ENCODE measurements at regions not wholly inside any gene's neighbourhood (a gene's known extent, or its start where the extent isn't known, plus 50 kb on each side); places are given as distances from the start of the nearest gene placed in this dataset.

- Histone ChIP-seq H3K4me1 (ENCODE audit: control insufficient read depth in 2 of 3, insufficient read depth in 2 of 3, low read depth in 1 of 3, low read length in 3 of 3) (peaks cover 0 to 10% (median 9%) of the 10 kb centered on the region in 3 donors), H3K36me3 (ENCODE audit: control insufficient read depth in 2 of 3, insufficient read depth in 3 of 3, low read length in 3 of 3) (no peaks in the 10 kb centered on the region), H3K4me3 (ENCODE audit: low read length in 3 of 3) (no peak overlapping the region), H3K9me3 (ENCODE audit: control insufficient read depth in 2 of 3, insufficient read depth in 1 of 3, low read length in 3 of 3) (no peaks in the 10 kb centered on the region), H3K9ac (ENCODE audit: low read length in 3 of 3) (no peak overlapping the region), H3K27ac (ENCODE audit: low read depth in 2 of 2, low read length in 2 of 2) (no peak overlapping the region), H3K27me3 (ENCODE audit: control insufficient read depth, insufficient read depth, low read length) (no peaks in the 10 kb centered on the region)
- intact Hi-C loops (cut with DNase I), result no loop called here
- DNase-seq (no peak), FAIRE-seq (no peak)
- no peak for TF ChIP-seq CTCF (IDR thresholded peaks at IDR 0.05; ENCODE audit: borderline replicate concordance, extremely low read depth, insufficient read depth)
Measured at GRCh38 chr2:226664661-226665060, 135.0 kb downstream of the IRS1 start.

- Histone ChIP-seq H3K9ac (ENCODE audit: low read length in 3 of 3) (no peak overlapping the region), H3K36me3 (ENCODE audit: control insufficient read depth in 2 of 3, insufficient read depth in 3 of 3, low read length in 3 of 3) (no peaks in the 10 kb centered on the region), H3K27ac (ENCODE audit: low read depth in 2 of 2, low read length in 2 of 2) (no peak overlapping the region), H3K4me1 (ENCODE audit: control insufficient read depth in 2 of 3, insufficient read depth in 2 of 3, low read depth in 1 of 3, low read length in 3 of 3) (peaks cover 0 to 10% (median 9%) of the 10 kb centered on the region in 3 donors), H3K4me3 (ENCODE audit: low read length in 3 of 3) (no peak overlapping the region), H3K27me3 (ENCODE audit: control insufficient read depth, insufficient read depth, low read length) (no peaks in the 10 kb centered on the region), H3K9me3 (ENCODE audit: control insufficient read depth in 2 of 3, insufficient read depth in 1 of 3, low read length in 3 of 3) (no peaks in the 10 kb centered on the region)
- peak in 1 of 5 donors; percentile 80 for DNase-seq
- intact Hi-C loops (cut with DNase I), result no loop called here
- TF ChIP-seq CTCF (IDR thresholded peaks at IDR 0.05; ENCODE audit: borderline replicate concordance, extremely low read depth, insufficient read depth), result no peak
- FAIRE-seq, result no peak
Measured at GRCh38 chr2:226664140-226664539, 135.5 kb downstream of the IRS1 start.

GRCh38 chr2:226661789-226662545 is 137.7 kb downstream of the IRS1 start:
- Histone ChIP-seq H3K4me3 (ENCODE audit: low read length in 3 of 3) (peak overlapping the region in 1 of 3 donors; percentile 19), H3K36me3 (ENCODE audit: control insufficient read depth in 2 of 3, insufficient read depth in 3 of 3, low read length in 3 of 3) (no peaks in the 10 kb centered on the region), H3K4me1 (ENCODE audit: control insufficient read depth in 2 of 3, insufficient read depth in 2 of 3, low read depth in 1 of 3, low read length in 3 of 3) (peaks cover 0 to 10% (median 9%) of the 10 kb centered on the region in 3 donors), H3K9me3 (ENCODE audit: control insufficient read depth in 2 of 3, insufficient read depth in 1 of 3, low read length in 3 of 3) (no peaks in the 10 kb centered on the region), H3K27ac (ENCODE audit: low read depth in 2 of 2, low read length in 2 of 2) (peak overlapping the region; percentile 20 to 71), H3K27me3 (ENCODE audit: control insufficient read depth, insufficient read depth, low read length) (no peaks in the 10 kb centered on the region), H3K9ac (ENCODE audit: low read length in 3 of 3) (peak overlapping the region in 1 of 3 donors; percentile 42)
- DNase-seq (peak; percentile 29 to 82 (median 70)), FAIRE-seq (no peak)
- intact Hi-C loops (cut with DNase I), result no loop called here
- no peak for TF ChIP-seq CTCF (IDR thresholded peaks at IDR 0.05; ENCODE audit: borderline replicate concordance, extremely low read depth, insufficient read depth)
